IMR-90 (cell line): ENCODE measurements at regions not wholly inside any gene's neighbourhood (a gene's known extent, or its start where the extent isn't known, plus 50 kb on each side); places are given as distances from the start of the nearest gene placed in this dataset.

ENCODE experiments used
- ATAC-seq: fragments of 200-7000 bp; cut with Tn5 transposase; 2 replicates; pipeline ENCODE4 v1.9.1; 2020; ENCODE audit warnings: low read depth, mild to moderate bottlenecking, moderate library complexity
- BruUV-seq: library from RNA; stranded (reverse); fragments of 400-500 nt; replicated peaks from 2 replicates; lab custom pipeline; 2021; lab: Mats Ljungman, UMichigan
- CTCF ChIA-PET: fragments of 300-600 bp; formaldehyde crosslinking; extraction: SDS; loops from one replicate; lab custom pipeline; 2021; ENCODE audit warnings: antibody characterized with exemption; lab: Yijun Ruan, JAX
- POLR2A ChIA-PET: fragments of 300-600 bp; sonication (Branson Sonifier 250); formaldehyde crosslinking; loops from one replicate; lab custom pipeline; 2022; ENCODE audit warnings: antibody characterized with exemption; ENCODE audit not compliant: unreplicated experiment; lab: Charles Lee
- DNase-seq: peaks from one replicate; pipeline ENCODE4 v3.0.0; 2013
- H2AFZ ChIP-seq: replicated peaks from 2 replicates; pipeline ENCODE3; 2013; ENCODE audit warnings: low read length, mild to moderate bottlenecking; ENCODE audit not compliant: poor library complexity
- H2AK5ac ChIP-seq: 2 replicates; pipeline ENCODE4 v1.6.1; 2013; ENCODE audit warnings: low read depth, low read length, inconsistent platforms
- H2AK9ac ChIP-seq: replicated peaks from 2 replicates; pipeline ENCODE3; 2013; ENCODE audit warnings: mild to moderate bottlenecking, low read depth, low read length, moderate library complexity; ENCODE audit not compliant: poor library complexity
- H2BK120ac ChIP-seq: 2 replicates; pipeline ENCODE4 v1.6.1; 2013; ENCODE audit warnings: low read depth, low read length, inconsistent platforms
- H2BK15ac ChIP-seq: 3 replicates; pipeline ENCODE4 v1.6.1; 2013; ENCODE audit warnings: low read depth, low read length, inconsistent platforms
- H2BK20ac ChIP-seq: 2 replicates; pipeline ENCODE4 v1.6.1; 2013; ENCODE audit warnings: low read depth, mild to moderate bottlenecking, inconsistent platforms, low read length, moderate library complexity
- H2BK5ac ChIP-seq: 2 replicates; pipeline ENCODE4 v1.6.1; 2013; ENCODE audit warnings: mild to moderate bottlenecking, low read depth, low read length, inconsistent platforms; ENCODE audit not compliant: poor library complexity, severe bottlenecking
- H3K14ac ChIP-seq: replicated peaks from 2 replicates; pipeline ENCODE4 v1.6.1; 2013; ENCODE audit warnings: low read depth, low read length, inconsistent platforms
- H3K18ac ChIP-seq: 2 replicates; pipeline ENCODE4 v1.6.1; 2013; ENCODE audit warnings: low read depth, low read length, control low read depth
- H3K23ac ChIP-seq: 2 replicates; pipeline ENCODE4 v1.6.1; 2013; ENCODE audit warnings: low read depth, low read length, inconsistent platforms
- H3K27ac ChIP-seq: 2 replicates; pipeline ENCODE4 v1.5.1; 2013; ENCODE audit warnings: mild to moderate bottlenecking, control low read depth, low read length; ENCODE audit not compliant: insufficient read depth
- H3K27me3 ChIP-seq: 2 replicates; pipeline ENCODE4 v1.6.1; 2013; ENCODE audit warnings: low read length; ENCODE audit not compliant: control insufficient read depth, insufficient read depth
- H3K36me3 ChIP-seq: 2 replicates; pipeline ENCODE4 v1.6.1; 2013; ENCODE audit warnings: low read length, mixed read lengths; ENCODE audit not compliant: control insufficient read depth, insufficient read depth
- H3K4ac ChIP-seq: 2 replicates; pipeline ENCODE4 v1.6.1; 2013; ENCODE audit warnings: low read depth, low read length, inconsistent platforms
- H3K4me1 ChIP-seq: 2 replicates; pipeline ENCODE4 v1.6.1; 2013; ENCODE audit warnings: low read length, mixed read lengths; ENCODE audit not compliant: control insufficient read depth, insufficient read depth
- H3K4me2 ChIP-seq: 2 replicates; pipeline ENCODE4 v1.6.1; 2013; ENCODE audit warnings: low read depth, mild to moderate bottlenecking, control low read depth, low read length, moderate library complexity
- H3K4me3 ChIP-seq: 2 replicates; pipeline ENCODE4 v1.5.1; 2013; ENCODE audit warnings: low read depth, mild to moderate bottlenecking, control low read depth, low read length, moderate library complexity; ENCODE audit not compliant: insufficient read depth
- H3K56ac ChIP-seq: 2 replicates; pipeline ENCODE4 v1.6.1; 2013; ENCODE audit warnings: low read length, inconsistent platforms; ENCODE audit not compliant: insufficient read depth; ENCODE audit errors: extremely low read depth
- H3K79me1 ChIP-seq, 2 experiments: 2 replicates each; pipeline ENCODE4 v1.6.1; 2013; ENCODE audit warnings: low read length in 2 of 2, inconsistent platforms in 1 of 2, low read depth in 1 of 2
- H3K9ac ChIP-seq: 2 replicates; pipeline ENCODE4 v1.6.1; 2013; ENCODE audit warnings: low read depth, low read length, control low read depth
- H3K9me1 ChIP-seq: 2 replicates; pipeline ENCODE4 v1.6.1; 2013; ENCODE audit warnings: low read length, inconsistent platforms; ENCODE audit not compliant: insufficient read depth
- H3K9me3 ChIP-seq: 2 replicates; pipeline ENCODE4 v1.6.1; 2013; ENCODE audit warnings: low read length; ENCODE audit not compliant: control insufficient read depth, insufficient read depth
- H4K20me1 ChIP-seq: 2 replicates; pipeline ENCODE4 v1.6.1; 2013; ENCODE audit warnings: low read length, inconsistent platforms; ENCODE audit not compliant: insufficient read depth
- H4K5ac ChIP-seq: 2 replicates; pipeline ENCODE4 v1.6.1; 2013; ENCODE audit warnings: mild to moderate bottlenecking, low read depth, low read length, control low read depth
- H4K8ac ChIP-seq, 2 experiments: 2 replicates each; pipeline ENCODE4 v1.6.1; 2013; ENCODE audit warnings: low read depth in 2 of 2, low read length in 2 of 2, control low read depth in 1 of 2, inconsistent platforms in 1 of 2
- H4K91ac ChIP-seq: 2 replicates; pipeline ENCODE4 v1.6.1; 2013; ENCODE audit warnings: low read depth, low read length, inconsistent platforms; ENCODE audit not compliant: insufficient read depth
- BHLHE40 ChIP-seq: fragments of 150-350 bp; IDR thresholded peaks from 2 replicates; pipeline ENCODE4 v1.6.1; 2016; ENCODE audit warnings: mild to moderate bottlenecking, low read depth, low read length
- CEBPB ChIP-seq: IDR thresholded peaks from 2 replicates; pipeline ENCODE4 v1.6.1; 2012; ENCODE audit warnings: low read depth, low read length, improper control_type of control experiment
- CHD1 ChIP-seq: IDR thresholded peaks from 2 replicates; pipeline ENCODE4 v1.6.1; 2012; ENCODE audit warnings: low read depth, low read length, improper control_type of control experiment
- CTCF ChIP-seq: conservative IDR thresholded peaks from 2 replicates; pipeline ENCODE4 v1.5.1; 2012; ENCODE audit warnings: mild to moderate bottlenecking, low read depth, low read length, improper control_type of control experiment
- ELK1 ChIP-seq: fragments of 150-350 bp; IDR thresholded peaks from 2 replicates; pipeline ENCODE4 v1.6.1; 2016; ENCODE audit warnings: low read depth, mild to moderate bottlenecking, low read length, moderate library complexity, borderline replicate concordance
- FOS ChIP-seq: fragments of 150-350 bp; IDR thresholded peaks from 2 replicates; pipeline ENCODE4 v1.6.1; 2016; ENCODE audit warnings: low read depth, low read length
- MAFK ChIP-seq: IDR thresholded peaks from 2 replicates; pipeline ENCODE4 v1.6.1; 2012; ENCODE audit warnings: low read depth, low read length, improper control_type of control experiment
- MAZ ChIP-seq: IDR thresholded peaks from 2 replicates; pipeline ENCODE4 v1.6.1; 2012; ENCODE audit warnings: low read depth, mild to moderate bottlenecking, low read length, improper control_type of control experiment, moderate library complexity, borderline replicate concordance
- MXI1 ChIP-seq: IDR thresholded peaks from 2 replicates; pipeline ENCODE4 v1.6.1; 2012; ENCODE audit warnings: low read depth, mild to moderate bottlenecking, low read length, moderate library complexity, borderline replicate concordance
- NFE2L2 ChIP-seq: fragments of 150-350 bp; IDR thresholded peaks from 2 replicates; pipeline ENCODE4 v1.6.1; 2016; ENCODE audit warnings: low read depth, mild to moderate bottlenecking, low read length
- POLR2A ChIP-seq: IDR thresholded peaks from 2 replicates; pipeline ENCODE4 v1.6.1; 2012; ENCODE audit warnings: mild to moderate bottlenecking, low read depth, low read length
- RAD21 ChIP-seq: IDR thresholded peaks from 2 replicates; pipeline ENCODE4 v1.6.1; 2012; ENCODE audit warnings: low read length, improper control_type of control experiment
- RCOR1 ChIP-seq: IDR thresholded peaks from 2 replicates; pipeline ENCODE4 v1.6.1; 2012; ENCODE audit warnings: mild to moderate bottlenecking, low read length, improper control_type of control experiment; ENCODE audit not compliant: insufficient replicate concordance
- RFX5 ChIP-seq: IDR thresholded peaks from 2 replicates; pipeline ENCODE4 v1.8.0; 2012; ENCODE audit warnings: low read depth, mild to moderate bottlenecking, low read length, moderate library complexity
- SMC3 ChIP-seq: fragments of 150-350 bp; IDR thresholded peaks from 2 replicates; pipeline ENCODE4 v1.6.1; 2016; ENCODE audit warnings: low read depth, mild to moderate bottlenecking, antibody characterized with exemption, low read length, moderate library complexity
- USF2 ChIP-seq: fragments of 150-350 bp; IDR thresholded peaks from 2 replicates; pipeline ENCODE4 v1.6.1; 2017; ENCODE audit warnings: mild to moderate bottlenecking, antibody characterized with exemption, low read length, low read depth
- WGBS, 2 experiments: methylation state at CpG; one replicate each; pipeline versions ENCODE4 v1.1.5 to v1.1.7; 2013; ENCODE audit warnings: missing lambda C conversion rate in 2 of 2; ENCODE audit not compliant: insufficient read length in 1 of 2; ENCODE audit errors: extremely low coverage in 2 of 2; 5-methylcytosine and 5-hydroxymethylcytosine counted together
- dilution Hi-C: fragments of 300-500 bp; cut with HindIII; formaldehyde crosslinking; loops from one replicate; pipeline ENCODE4 v1.14.3; 2018; ENCODE audit warnings: low sequenced_read_pairs; ENCODE audit not compliant: unreplicated experiment
- in situ Hi-C: fragments of 300-500 bp; cut with MboI; formaldehyde crosslinking; loops from 3 replicates; pipeline ENCODE4 v1.14.3; 2019; ENCODE audit warnings: low sequenced_read_pairs, inconsistent platforms, mixed read lengths
- intact Hi-C: fragments of 100-400 bp; cut with micrococcal nuclease; formaldehyde crosslinking; loops from 2 replicates; pipeline ENCODE4 v1.10.0; 2022

- H2AK9ac ChIP-seq = no peak overlapping the region
- no peaks in the 10 kb centered on the region for H3K27me3 ChIP-seq
- ChIA-PET CTCF (no interaction called here), POLR2A (no interaction called here)
- H3K4me3 ChIP-seq = no peak overlapping the region
- no peak overlapping the region for H2AK5ac ChIP-seq
- ATAC-seq = no peak
- H3K9ac ChIP-seq = no peak overlapping the region
- in situ Hi-C loops = no loop called here
- H2BK120ac ChIP-seq = no peak overlapping the region
- no peak overlapping the region for H2BK5ac ChIP-seq
- TF ChIP-seq SMC3 (no peak), MAZ (no peak), USF2 (no peak), MXI1 (no peak), RFX5 (no peak), CTCF (no peak), NFE2L2 (no peak), FOS (no peak), BHLHE40 (no peak), RCOR1 (no peak), MAFK (no peak), POLR2A (no peak), CHD1 (no peak), ELK1 (no peak), CEBPB (no peak), RAD21 (no peak)
- BruUV-seq = no TSS peak
- peaks cover 4% of the 10 kb centered on the region for H3K9me3 ChIP-seq
- no peak overlapping the region for H2BK15ac ChIP-seq
- no peak overlapping the region for H3K4ac ChIP-seq
- no peak overlapping the region for H4K8ac ChIP-seq
- H3K9me1 ChIP-seq = no peaks in the 10 kb centered on the region
- H4K20me1 ChIP-seq = no peaks in the 10 kb centered on the region
- H3K23ac ChIP-seq = no peak overlapping the region
- H2BK20ac ChIP-seq = no peak overlapping the region
- no peak for DNase-seq
- H3K4me2 ChIP-seq = no peak overlapping the region
- H3K56ac ChIP-seq = no peak overlapping the region
- WGBS, 2 experiments = 40% methylated on average over 1 of the region's 3 CpGs; no CpG with 5 or more reads in 1 of the 2 experiments
- H4K5ac ChIP-seq = no peak overlapping the region
- no peak overlapping the region for H4K91ac ChIP-seq
- intact Hi-C loops = no loop called here
- H3K4me1 ChIP-seq = no peaks in the 10 kb centered on the region
- H2AFZ ChIP-seq = no peak overlapping the region
- H3K14ac ChIP-seq = no peak overlapping the region
- dilution Hi-C loops = no loop called here
- no peak overlapping the region for H3K18ac ChIP-seq
- no peak overlapping the region for H3K27ac ChIP-seq
- H3K36me3 ChIP-seq = no peaks in the 10 kb centered on the region
- no peaks in the 10 kb centered on the region for H3K79me1 ChIP-seq
Observed at GRCh38 chr2:192687015-192687414, 492.3 kb upstream of the TMEFF2 start.
